ENCODE measurements at regions not wholly inside any gene's neighbourhood (a gene's known extent, or its start where the extent isn't known, plus 50 kb on each side); places are given as distances from the start of the nearest gene placed in this dataset.

- Histone ChIP-seq H3K36me3 (ENCODE audit: control insufficient read depth in 4 of 4, insufficient read depth in 3 of 4, low read depth in 1 of 4, low read length in 3 of 4) (no peaks in the 10 kb centered on the region), H3K9ac (ENCODE audit: low read depth in 1 of 2, low read length in 2 of 2) (no peak overlapping the region), H3K4me3 (ENCODE audit: low read depth in 1 of 3, low read length in 3 of 3) (no peak overlapping the region), H3K9me3 (ENCODE audit: control insufficient read depth in 4 of 4, low read length in 3 of 4) (no peaks in the 10 kb centered on the region), H3K27me3 (ENCODE audit: control insufficient read depth in 4 of 4, insufficient read depth in 4 of 4, low read length in 3 of 4) (no peaks in the 10 kb centered on the region), H3K4me1 (ENCODE audit: control insufficient read depth in 4 of 4, insufficient read depth in 4 of 4, low read length in 3 of 4) (no peaks in the 10 kb centered on the region), H3K27ac (ENCODE audit: low read depth in 1 of 2, low read length in 2 of 2) (no peak overlapping the region)
- TF ChIP-seq REST (IDR thresholded peaks at IDR 0.05) (no peak), FOXA2 (IDR thresholded peaks at IDR 0.05) (no peak), RXRA (IDR thresholded peaks at IDR 0.05) (no peak), YY1 (IDR thresholded peaks at IDR 0.05) (no peak), EGR1 (IDR thresholded peaks at IDR 0.05; ENCODE audit: low read depth in 2 of 2) (no peak), FOXA1 (IDR thresholded peaks at IDR 0.05) (no peak)
- WGBS: 77% methylated on average over 5 of the region's 5 CpGs
- DNase-seq (ENCODE audit: low spot score): no peak
These were observed 355.1 kb upstream of the CHRM3 start for GRCh38 chr1:239031310-239031709.

GRCh38 chr1:239025997-239026694 is 360.2 kb upstream of the CHRM3 start:
- Histone ChIP-seq H3K27me3 (ENCODE audit: control insufficient read depth in 4 of 4, insufficient read depth in 4 of 4, low read length in 3 of 4) (no peaks in the 10 kb centered on the region), H3K9ac (ENCODE audit: low read depth in 1 of 2, low read length in 2 of 2) (no peak overlapping the region), H3K27ac (ENCODE audit: low read depth in 1 of 2, low read length in 2 of 2) (no peak overlapping the region), H3K4me1 (ENCODE audit: control insufficient read depth in 4 of 4, insufficient read depth in 4 of 4, low read length in 3 of 4) (no peaks in the 10 kb centered on the region), H3K9me3 (ENCODE audit: control insufficient read depth in 4 of 4, low read length in 3 of 4) (no peaks in the 10 kb centered on the region), H3K4me3 (ENCODE audit: low read depth in 1 of 3, low read length in 3 of 3) (no peak overlapping the region), H3K36me3 (ENCODE audit: control insufficient read depth in 4 of 4, insufficient read depth in 3 of 4, low read depth in 1 of 4, low read length in 3 of 4) (no peaks in the 10 kb centered on the region)
- 89% methylated on average over 7 of the region's 7 CpGs for WGBS
- TF ChIP-seq HNF4A (conservative IDR thresholded peaks at IDR 0.05) (no peak), HNF4G (IDR thresholded peaks at IDR 0.05) (no peak), CTCF (IDR thresholded peaks at IDR 0.05; ENCODE audit: low read depth, low read length, missing input control) (no peak), FOXA1 (IDR thresholded peaks at IDR 0.05) (no peak), GABPA (IDR thresholded peaks at IDR 0.05 in 1 of 2, conservative IDR thresholded peaks at IDR 0.05 in 1 of 2) (no peak), JUND (IDR thresholded peaks at IDR 0.05) (no peak), MAX (IDR thresholded peaks at IDR 0.05) (no peak), ATF3 (IDR thresholded peaks at IDR 0.05) (no peak)
- no peak for DNase-seq (ENCODE audit: low spot score)
